NCI-H1092 treated with DMSO at 0.1 percent for 48 hours (cell line): ENCODE measurements at regions not wholly inside any gene's neighbourhood (a gene's known extent, or its start where the extent isn't known, plus 50 kb on each side); places are given as distances from the start of the nearest gene placed in this dataset.
"Not testable (repeated sequence)": the region's sequence is repeated elsewhere in the genome, so short reads cannot be mapped to it uniquely, and the experiment has no call there.

Experiments
- DNase-seq: peaks from one replicate; lab custom pipeline; 2025; lab: John Stamatoyannopoulos, UW

GRCh38 chr21:17679002-17679600, 66.4 kb upstream of the BTG3 start:
- DNase-seq, result peak; percentile 81

GRCh38 chr21:17676930-17677329, 64.2 kb upstream of the BTG3 start:
- DNase-seq, result not testable (repeated sequence)

- no peak for DNase-seq
Measured at GRCh38 chr21:17674106-17674505, 61.4 kb upstream of the BTG3 start.

GRCh38 chr21:17673261-17674020, 60.7 kb upstream of the BTG3 start:
- no peak for DNase-seq

- peak; percentile 34 for DNase-seq
Measured at GRCh38 chr21:17671733-17672132, 59.0 kb upstream of the BTG3 start.

GRCh38 chr21:17668479-17669140, 55.9 kb upstream of the BTG3 start:
- DNase-seq, result no peak

GRCh38 chr21:17667256-17667655, 54.6 kb upstream of the BTG3 start:
- DNase-seq, result no peak
